Activated CD4-positive, alpha-beta T cell treated with anti-CD3 and anti-CD28 coated beads, Interleukin-2, amount 50 U/mL, for 48 hours (primary cell): ENCODE measurements at regions not wholly inside any gene's neighbourhood (a gene's known extent, or its start where the extent isn't known, plus 50 kb on each side); places are given as distances from the start of the nearest gene placed in this dataset.
"Not testable (repeated sequence)": the region's sequence is repeated elsewhere in the genome, so short reads cannot be mapped to it uniquely, and the experiment has no call there.

Experiments
- DNase-seq, 2 experiments: peaks; one replicate each; pipeline ENCODE4 v3.0.0-alpha.2; 2020

DNA sequence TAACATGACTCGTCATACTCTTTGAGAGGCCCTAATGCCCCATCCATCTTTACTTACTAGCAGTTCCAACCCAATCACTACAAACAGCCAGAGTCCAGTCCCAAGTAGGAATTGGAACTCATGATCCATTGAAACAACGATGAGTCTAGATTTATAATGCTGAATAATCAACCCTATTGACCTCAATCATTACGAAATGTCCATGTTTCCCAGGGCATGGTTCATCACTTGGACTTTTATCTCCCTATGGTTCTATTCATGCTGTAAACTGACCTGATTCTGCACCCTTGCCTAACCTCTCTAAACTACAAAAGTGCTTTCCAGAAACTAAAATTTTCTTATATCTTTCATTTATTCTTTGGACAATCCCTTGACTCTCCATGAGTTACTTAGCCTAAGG is 840.0 kb upstream of the B3GALT2 start:
- DNase-seq: no peak

GRCh38 chr1:194024659-194025058 is 838.2 kb upstream of the B3GALT2 start:
- no peak for DNase-seq

GRCh38 chr1:194014014-194014413 is 827.6 kb upstream of the B3GALT2 start:
- DNase-seq: no peak

GRCh38 chr1:194013561-194013960 is 827.1 kb upstream of the B3GALT2 start:
- no peak for DNase-seq

DNA sequence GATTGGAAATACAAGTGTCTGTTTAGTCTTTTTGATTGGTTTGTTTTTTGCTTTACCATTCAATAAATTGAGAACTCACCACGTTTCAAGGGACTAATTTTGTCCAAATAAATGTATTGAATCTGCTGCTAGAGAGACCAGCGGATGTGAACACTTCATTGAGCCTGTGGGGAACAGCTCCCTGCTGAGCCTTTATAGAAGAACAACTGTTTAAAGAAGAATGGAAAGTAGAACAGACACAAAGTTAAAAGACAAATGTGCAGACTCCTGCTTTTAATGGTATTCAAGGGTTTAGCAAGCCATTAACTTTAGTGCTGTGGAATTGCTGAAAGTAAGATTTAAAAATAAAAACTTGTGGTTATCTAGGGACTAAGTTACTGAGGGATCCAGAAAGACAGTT is 817.7 kb upstream of the B3GALT2 start:
- no peak for DNase-seq

GRCh38 chr1:194001726-194002350 is 815.4 kb upstream of the B3GALT2 start:
- DNase-seq: not testable (repeated sequence)

GRCh38 chr1:193988885-193989284 is 802.5 kb upstream of the B3GALT2 start:
- no peak for DNase-seq

GRCh38 chr1:193979219-193979618 is 792.8 kb upstream of the B3GALT2 start:
- DNase-seq: no peak

- no peak for DNase-seq
Measured at GRCh38 chr1:193974286-193974798, 787.9 kb upstream of the B3GALT2 start.

DNA sequence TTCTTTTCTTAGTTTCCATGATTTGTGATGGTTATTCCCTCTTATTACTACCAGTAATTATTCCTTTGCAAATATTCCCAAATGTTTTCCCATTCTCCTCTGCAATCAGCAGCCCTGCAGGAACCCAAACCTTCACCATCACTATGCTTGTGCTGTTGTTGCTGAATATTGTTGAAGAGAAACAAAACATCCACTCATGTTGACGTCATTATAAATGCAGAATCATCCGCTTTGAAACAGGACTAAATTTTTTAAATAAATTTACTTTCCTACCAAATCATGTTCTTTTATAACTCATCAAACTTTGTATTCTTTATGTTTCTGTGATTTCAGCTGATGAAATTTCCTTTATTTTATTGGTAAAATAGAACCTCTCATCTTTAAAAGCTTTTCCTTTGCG is 787.0 kb upstream of the B3GALT2 start:
- no peak for DNase-seq

DNA sequence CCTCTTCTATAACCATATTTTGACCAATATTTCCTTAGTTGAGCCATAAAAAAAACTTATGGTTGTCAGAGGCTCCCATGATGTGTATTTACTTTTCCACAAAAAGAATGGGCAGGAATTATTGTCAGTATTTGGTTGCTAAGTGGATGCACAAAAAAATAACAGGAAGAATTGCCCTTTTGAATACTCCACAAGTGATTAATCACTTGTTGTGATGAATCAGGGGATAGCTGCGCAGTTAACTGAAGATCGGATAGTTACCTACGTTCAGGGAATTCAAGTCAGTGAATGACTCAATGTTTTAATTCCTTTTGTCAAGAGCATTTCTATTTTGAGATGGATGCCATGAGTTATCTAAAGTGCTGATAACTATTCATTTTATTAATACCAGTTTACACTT is 785.2 kb upstream of the B3GALT2 start:
- DNase-seq: no peak

DNA sequence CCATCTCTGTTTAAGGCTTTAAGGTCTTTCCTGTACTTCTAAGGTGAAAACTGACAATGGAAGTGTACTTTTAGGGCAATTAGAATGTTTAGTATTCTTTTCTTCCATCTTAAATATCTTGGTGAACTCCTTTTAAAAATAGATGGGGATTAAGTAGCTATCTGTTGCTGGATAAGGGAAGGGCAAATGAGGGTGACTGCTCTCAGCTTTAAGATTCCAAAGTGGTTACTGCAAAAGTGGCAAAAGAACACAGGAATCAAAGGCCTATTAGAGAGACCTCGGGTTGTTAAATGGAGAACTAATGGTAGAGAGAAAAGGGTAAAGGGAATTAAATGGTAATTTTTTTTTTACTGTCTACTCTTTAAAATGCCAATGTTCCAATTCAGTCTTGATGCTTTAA is 774.1 kb upstream of the B3GALT2 start:
- no peak for DNase-seq

GRCh38 chr1:193960040-193960439 is 773.6 kb upstream of the B3GALT2 start:
- no peak for DNase-seq

DNA sequence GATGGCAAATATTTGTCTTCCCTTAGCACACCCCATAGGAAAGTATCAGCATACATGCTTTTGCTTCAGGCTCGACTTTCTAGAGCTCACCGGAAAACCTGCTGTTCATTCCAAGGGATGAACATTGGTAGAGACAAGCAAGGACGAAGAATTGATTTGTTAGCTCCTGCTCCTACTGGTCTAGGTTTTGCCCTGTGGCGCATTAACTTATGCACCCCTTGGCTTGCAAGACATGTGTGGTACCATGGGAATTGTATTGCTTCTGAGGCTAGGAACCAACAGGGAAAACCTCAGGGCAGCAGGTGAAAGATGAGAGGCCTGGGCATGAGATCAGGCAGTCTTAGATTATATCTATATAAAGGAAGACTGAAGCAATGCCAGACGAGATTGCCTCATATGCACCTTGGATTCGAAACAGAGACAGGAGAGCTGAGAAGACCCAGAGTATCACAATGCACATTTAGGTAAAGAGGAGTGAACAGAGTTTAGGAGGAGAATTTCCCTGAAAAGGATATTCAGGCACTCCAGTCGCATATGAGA is 771.2 kb upstream of the B3GALT2 start:
- DNase-seq: no peak

GRCh38 chr1:193952778-193953374 is 766.5 kb upstream of the B3GALT2 start:
- DNase-seq: no peak

- no peak for DNase-seq
Measured at GRCh38 chr1:193951984-193952383, 765.6 kb upstream of the B3GALT2 start.

- no peak for DNase-seq
Measured at GRCh38 chr1:193944454-193944853, 758.0 kb upstream of the B3GALT2 start.

DNA sequence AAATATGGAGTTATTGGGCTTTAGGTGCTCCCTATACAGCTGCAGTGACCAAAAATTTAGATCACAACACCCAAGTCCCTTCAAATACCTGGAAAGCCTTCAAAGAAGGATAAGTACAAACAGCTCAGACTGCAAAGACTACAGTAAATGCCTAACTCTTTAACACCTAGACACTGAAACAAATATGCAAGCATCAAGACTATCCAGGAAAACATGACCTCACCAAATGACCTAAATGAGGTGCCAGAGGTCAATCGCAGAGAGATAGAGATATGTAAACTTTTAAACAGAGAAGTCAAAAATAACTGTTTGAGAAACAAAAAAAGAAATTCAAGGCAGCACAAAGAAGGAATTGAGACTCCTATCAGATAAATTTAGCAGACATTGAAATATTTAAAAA is 753.8 kb upstream of the B3GALT2 start:
- no peak for DNase-seq

GRCh38 chr1:193939585-193939984 is 753.2 kb upstream of the B3GALT2 start:
- DNase-seq: no peak

DNA sequence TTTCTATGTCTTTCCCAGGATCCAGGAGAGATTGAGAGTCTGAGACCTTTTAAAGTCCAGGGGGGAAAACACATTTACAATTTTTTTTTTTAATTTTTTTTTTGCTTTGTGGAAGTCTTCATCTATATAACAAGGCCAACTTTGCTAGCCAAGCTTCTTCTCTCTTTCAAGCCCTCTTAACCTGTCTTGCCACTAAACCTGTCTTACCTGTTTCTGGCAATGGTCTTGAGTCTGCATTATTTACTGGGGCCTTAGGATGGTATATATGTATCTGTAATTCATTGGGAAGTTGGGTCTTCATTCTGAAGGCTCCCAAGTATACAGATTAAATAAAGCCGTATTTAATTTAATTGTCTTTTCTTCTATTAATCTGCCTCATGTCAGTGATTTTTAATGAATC is 750.9 kb upstream of the B3GALT2 start:
- DNase-seq: no peak

- DNase-seq: no peak
Measured at GRCh38 chr1:193932979-193933378, 746.6 kb upstream of the B3GALT2 start.

DNA sequence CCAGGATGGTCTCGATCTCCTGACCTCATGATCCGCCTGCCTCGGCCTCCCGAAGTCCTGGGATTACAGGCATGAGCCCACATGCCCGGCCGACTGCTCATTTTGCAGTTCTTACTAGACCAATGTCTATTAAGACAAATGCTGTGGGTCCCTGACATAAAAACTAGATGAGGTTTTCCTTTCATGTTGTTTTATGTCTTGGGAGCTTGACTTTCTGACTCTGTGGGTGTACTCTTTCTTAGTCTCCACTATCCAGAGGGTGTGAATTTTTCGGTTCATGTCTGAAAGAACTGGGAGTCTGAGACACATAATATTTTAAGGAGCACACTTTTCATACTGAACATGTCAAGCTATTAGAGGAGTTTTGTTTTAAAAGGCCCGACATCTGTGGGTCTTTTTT is 744.9 kb upstream of the B3GALT2 start:
- no peak for DNase-seq

DNA sequence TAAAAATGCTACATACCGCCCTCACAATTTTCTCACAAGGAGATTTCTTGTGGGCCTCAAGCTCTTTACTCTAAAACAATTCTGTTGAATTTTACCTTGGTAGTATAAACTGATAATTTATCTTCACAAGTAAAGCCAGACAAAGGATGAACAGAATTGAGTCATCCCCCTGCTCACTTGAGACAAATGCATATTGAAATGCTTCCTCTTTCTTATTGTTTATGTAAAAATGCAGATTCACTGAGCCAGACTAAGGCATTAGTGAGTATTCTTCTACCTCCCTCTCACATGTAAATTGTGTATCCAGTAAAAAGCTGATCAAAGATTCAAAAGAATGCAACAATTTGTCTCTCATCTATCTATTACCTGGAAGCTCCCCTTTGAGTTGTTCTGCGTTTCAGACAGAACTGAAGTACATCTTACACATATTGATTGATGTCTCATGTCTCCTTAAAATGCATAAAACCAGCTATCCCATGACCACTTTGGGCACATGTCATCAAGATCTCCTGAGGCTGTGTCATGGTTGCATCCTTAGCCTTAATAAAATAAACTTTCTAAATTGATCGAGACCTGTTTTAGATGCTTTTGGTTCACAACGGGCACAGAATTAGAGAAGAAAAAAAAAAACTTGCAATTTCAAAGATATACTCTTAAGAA is 743.1 kb upstream of the B3GALT2 start:
- no peak for DNase-seq

- DNase-seq: no peak
Measured at GRCh38 chr1:193927550-193927949, 741.1 kb upstream of the B3GALT2 start.
